T1000 (cell line): ENCODE measurements at regions not wholly inside any gene's neighbourhood (a gene's known extent, or its start where the extent isn't known, plus 50 kb on each side); places are given as distances from the start of the nearest gene placed in this dataset.
"Not testable (repeated sequence)": the region's sequence is repeated elsewhere in the genome, so short reads cannot be mapped to it uniquely, and the experiment has no call there.

Experiments
- DNase-seq: peaks from one replicate; lab custom pipeline; 2025; ENCODE audit warnings: mixed read lengths; lab: John Stamatoyannopoulos, UW

- no peak for DNase-seq
These were observed 112.3 kb upstream of the KLF12 start for GRCh38 chr13:74246487-74246886.

- DNase-seq, result no peak
These were observed 109.7 kb upstream of the KLF12 start for GRCh38 chr13:74243637-74244526.

GRCh38 chr13:74241343-74241742 is 107.1 kb upstream of the KLF12 start:
- not testable (repeated sequence) for DNase-seq

- no peak for DNase-seq
These were observed 96.8 kb upstream of the KLF12 start for GRCh38 chr13:74230984-74231501.

- DNase-seq, result no peak
These were observed 95.0 kb upstream of the KLF12 start for GRCh38 chr13:74229242-74229641.

- no peak for DNase-seq
These were observed 93.4 kb upstream of the KLF12 start for GRCh38 chr13:74227476-74228158.

GRCh38 chr13:74226791-74227475 is 92.7 kb upstream of the KLF12 start:
- DNase-seq, result no peak

GRCh38 chr13:74221752-74222151 is 87.5 kb upstream of the KLF12 start:
- no peak for DNase-seq

GRCh38 chr13:74219566-74219965 is 85.4 kb upstream of the KLF12 start:
- no peak for DNase-seq

GRCh38 chr13:74218291-74218690 is 84.1 kb upstream of the KLF12 start:
- DNase-seq, result no peak

GRCh38 chr13:74217811-74218210 is 83.6 kb upstream of the KLF12 start:
- no peak for DNase-seq

- no peak for DNase-seq
These were observed 81.2 kb upstream of the KLF12 start for GRCh38 chr13:74215420-74215819.

GRCh38 chr13:74214321-74214720 is 80.1 kb upstream of the KLF12 start:
- DNase-seq, result no peak

GRCh38 chr13:74210693-74211393 is 76.6 kb upstream of the KLF12 start:
- peak; percentile 67 for DNase-seq

GRCh38 chr13:74206855-74207254 is 72.7 kb upstream of the KLF12 start:
- DNase-seq, result no peak

- DNase-seq, result no peak
These were observed 71.9 kb upstream of the KLF12 start for GRCh38 chr13:74206061-74206561.

GRCh38 chr13:74205313-74205690 is 71.1 kb upstream of the KLF12 start:
- DNase-seq, result no peak

GRCh38 chr13:74204602-74205312 is 70.6 kb upstream of the KLF12 start:
- no peak for DNase-seq

- DNase-seq, result no peak
These were observed 69.4 kb upstream of the KLF12 start for GRCh38 chr13:74203576-74203975.

- no peak for DNase-seq
These were observed 68.1 kb upstream of the KLF12 start for GRCh38 chr13:74202129-74202813.
